ENCODE measurements at regions not wholly inside any gene's neighbourhood (a gene's known extent, or its start where the extent isn't known, plus 50 kb on each side); places are given as distances from the start of the nearest gene placed in this dataset.

GRCh38 chr10:10432296-10433035 is 585.2 kb upstream of the CELF2 start:
- DNase-seq (ENCODE audit: low spot score), result no peak
- no peak for TF ChIP-seq CTCF (IDR thresholded peaks at IDR 0.05; ENCODE audit: unreplicated experiment)
- H3K27me3 Mint-ChIP-seq (ENCODE audit: unreplicated experiment), result no peaks in the 10 kb centered on the region

GRCh38 chr10:10434312-10434711 is 583.4 kb upstream of the CELF2 start:
- Mint-ChIP-seq H3K27ac (ENCODE audit: unreplicated experiment) (no peak overlapping the region), H3K27me3 (ENCODE audit: unreplicated experiment) (no peaks in the 10 kb centered on the region), H3K4me3 (ENCODE audit: unreplicated experiment) (no peak overlapping the region), H3K9me3 (ENCODE audit: unreplicated experiment) (no peaks in the 10 kb centered on the region), H3K36me3 (ENCODE audit: low read depth, unreplicated experiment) (no peaks in the 10 kb centered on the region), H3K4me1 (ENCODE audit: unreplicated experiment) (no peaks in the 10 kb centered on the region)
- no peak for TF ChIP-seq CTCF (IDR thresholded peaks at IDR 0.05; ENCODE audit: unreplicated experiment)
- no peak for DNase-seq (ENCODE audit: low spot score)

More at GRCh38 chr10:10432296-10433035, 585.2 kb upstream of the CELF2 start:
- Mint-ChIP-seq H3K4me3 (ENCODE audit: unreplicated experiment) (no peak overlapping the region), H3K36me3 (ENCODE audit: low read depth, unreplicated experiment) (no peaks in the 10 kb centered on the region), H3K9me3 (ENCODE audit: unreplicated experiment) (no peaks in the 10 kb centered on the region), H3K4me1 (ENCODE audit: unreplicated experiment) (no peaks in the 10 kb centered on the region), H3K27ac (ENCODE audit: unreplicated experiment) (no peak overlapping the region)

GRCh38 chr10:10437886-10438285 is 579.8 kb upstream of the CELF2 start:
- Mint-ChIP-seq H3K4me1 (ENCODE audit: unreplicated experiment) (no peaks in the 10 kb centered on the region), H3K27me3 (ENCODE audit: unreplicated experiment) (no peaks in the 10 kb centered on the region), H3K27ac (ENCODE audit: unreplicated experiment) (no peak overlapping the region), H3K4me3 (ENCODE audit: unreplicated experiment) (no peak overlapping the region), H3K36me3 (ENCODE audit: low read depth, unreplicated experiment) (no peaks in the 10 kb centered on the region), H3K9me3 (ENCODE audit: unreplicated experiment) (no peaks in the 10 kb centered on the region)
- DNase-seq (ENCODE audit: low spot score), result no peak
- TF ChIP-seq CTCF (IDR thresholded peaks at IDR 0.05; ENCODE audit: unreplicated experiment), result no peak

- Mint-ChIP-seq H3K27ac (ENCODE audit: unreplicated experiment) (no peak overlapping the region), H3K4me3 (ENCODE audit: unreplicated experiment) (no peak overlapping the region), H3K9me3 (ENCODE audit: unreplicated experiment) (no peaks in the 10 kb centered on the region), H3K4me1 (ENCODE audit: unreplicated experiment) (no peaks in the 10 kb centered on the region), H3K36me3 (ENCODE audit: low read depth, unreplicated experiment) (no peaks in the 10 kb centered on the region), H3K27me3 (ENCODE audit: unreplicated experiment) (no peaks in the 10 kb centered on the region)
- no peak for DNase-seq (ENCODE audit: low spot score)
- TF ChIP-seq CTCF (IDR thresholded peaks at IDR 0.05; ENCODE audit: unreplicated experiment), result no peak
Observed at GRCh38 chr10:10438335-10439100, 579.2 kb upstream of the CELF2 start.

- DNase-seq (ENCODE audit: low spot score), result no peak
- Mint-ChIP-seq H3K4me3 (ENCODE audit: unreplicated experiment) (no peak overlapping the region), H3K27me3 (ENCODE audit: unreplicated experiment) (no peaks in the 10 kb centered on the region), H3K4me1 (ENCODE audit: unreplicated experiment) (no peaks in the 10 kb centered on the region), H3K9me3 (ENCODE audit: unreplicated experiment) (no peaks in the 10 kb centered on the region), H3K27ac (ENCODE audit: unreplicated experiment) (no peak overlapping the region), H3K36me3 (ENCODE audit: low read depth, unreplicated experiment) (no peaks in the 10 kb centered on the region)
- TF ChIP-seq CTCF (IDR thresholded peaks at IDR 0.05; ENCODE audit: unreplicated experiment), result no peak
Observed at GRCh38 chr10:10456856-10457255, 560.8 kb upstream of the CELF2 start.
